ENCODE measurements at regions not wholly inside any gene's neighbourhood (a gene's known extent, or its start where the extent isn't known, plus 50 kb on each side); places are given as distances from the start of the nearest gene placed in this dataset.

GRCh38 chr4:58809948-58810347 is 1699.8 kb upstream of the IGFBP7 start:
- no peak for DNase-seq (ENCODE audit: low read depth, low spot score)
- H3K9me1 ChIP-seq (replicated peaks; ENCODE audit: control insufficient read depth, extremely low read depth, insufficient read depth, low read length) = no peaks in the 10 kb centered on the region
- H3K9me3 ChIP-seq (replicated peaks; ENCODE audit: control insufficient read depth, insufficient read depth, low read length) = no peaks in the 10 kb centered on the region
- dilution Hi-C loops (cut with MboI; ENCODE audit: extremely low pct_ligation_motif_present, low sequenced_read_pairs) = no loop called here
- intact Hi-C loops (cut with micrococcal nuclease) = no loop called here
- no peaks in the 10 kb centered on the region for H3K27me3 ChIP-seq (ENCODE audit: control insufficient read depth in 2 of 2, insufficient read depth in 2 of 2, low read length in 2 of 2)
- no peak overlapping the region for H3K4me2 ChIP-seq (ENCODE audit: insufficient read depth, low read length)
- H3K79me2 ChIP-seq (ENCODE audit: control insufficient read depth, insufficient read depth, low read length) = no peaks in the 10 kb centered on the region
- H3K9ac ChIP-seq (replicated peaks; ENCODE audit: extremely low read depth, insufficient read depth, low read length) = no peak overlapping the region
- no peak overlapping the region for H3K27ac ChIP-seq (ENCODE audit: insufficient read depth, low read depth, low read length)
- ChIA-PET CTCF (no interaction called here), POLR2A (no interaction called here)
- H3K4me1 ChIP-seq (ENCODE audit: control insufficient read depth, extremely low read depth, insufficient read depth, low read length) = no peaks in the 10 kb centered on the region
- H3K4me3 ChIP-seq (replicated peaks in 1 of 3; ENCODE audit: insufficient read depth in 1 of 3, low read depth in 1 of 3, low read length in 3 of 3) = no peak overlapping the region
- no peak for FAIRE-seq
- TF ChIP-seq MYC (IDR thresholded peaks at IDR 0.05; ENCODE audit: low read depth, low read length) = no peak
- no peak for TF ChIP-seq FOS (IDR thresholded peaks at IDR 0.05; ENCODE audit: borderline replicate concordance, insufficient read depth, low read length)
- no TSS peak for BruUV-seq (replicated peaks)
- H3K36me3 ChIP-seq (ENCODE audit: control insufficient read depth in 2 of 2, extremely low read depth in 1 of 2, insufficient read depth in 2 of 2, low read length in 2 of 2) = no peaks in the 10 kb centered on the region
- H2AFZ ChIP-seq (ENCODE audit: low read depth, low read length) = no peak overlapping the region
- no peaks in the 10 kb centered on the region for H4K20me1 ChIP-seq (replicated peaks; ENCODE audit: control insufficient read depth, extremely low read depth, insufficient read depth, low read length)

- Histone ChIP-seq H3K79me2 (ENCODE audit: control insufficient read depth, insufficient read depth, low read length) (no peaks in the 10 kb centered on the region), H2AFZ (ENCODE audit: low read depth, low read length) (no peak overlapping the region), H3K36me3 (ENCODE audit: control insufficient read depth in 2 of 2, extremely low read depth in 1 of 2, insufficient read depth in 2 of 2, low read length in 2 of 2) (no peaks in the 10 kb centered on the region), H3K9ac (replicated peaks; ENCODE audit: extremely low read depth, insufficient read depth, low read length) (no peak overlapping the region), H3K27ac (ENCODE audit: insufficient read depth, low read depth, low read length) (no peak overlapping the region), H3K4me2 (ENCODE audit: insufficient read depth, low read length) (no peak overlapping the region), H4K20me1 (replicated peaks; ENCODE audit: control insufficient read depth, extremely low read depth, insufficient read depth, low read length) (no peaks in the 10 kb centered on the region), H3K9me3 (replicated peaks; ENCODE audit: control insufficient read depth, insufficient read depth, low read length) (no peaks in the 10 kb centered on the region), H3K4me1 (ENCODE audit: control insufficient read depth, extremely low read depth, insufficient read depth, low read length) (no peaks in the 10 kb centered on the region), H3K9me1 (replicated peaks; ENCODE audit: control insufficient read depth, extremely low read depth, insufficient read depth, low read length) (no peaks in the 10 kb centered on the region), H3K4me3 (replicated peaks in 1 of 3; ENCODE audit: insufficient read depth in 1 of 3, low read depth in 1 of 3, low read length in 3 of 3) (no peak overlapping the region), H3K27me3 (ENCODE audit: control insufficient read depth in 2 of 2, insufficient read depth in 2 of 2, low read length in 2 of 2) (no peaks in the 10 kb centered on the region)
- no TSS peak for BruUV-seq (replicated peaks)
- CTCF ChIA-PET = no interaction called here
- dilution Hi-C loops (cut with MboI; ENCODE audit: extremely low pct_ligation_motif_present, low sequenced_read_pairs) (no loop called here), intact Hi-C loops (cut with micrococcal nuclease) (no loop called here)
- POLR2A ChIA-PET = no interaction called here
- no peak for DNase-seq (ENCODE audit: low read depth, low spot score)
- no peak for FAIRE-seq
- no peak for TF ChIP-seq MAX (IDR thresholded peaks at IDR 0.05; ENCODE audit: insufficient read depth, insufficient read length)
- no peak for TF ChIP-seq POLR2A (IDR thresholded peaks at IDR 0.05; ENCODE audit: low read depth, low read length)
- no peak for TF ChIP-seq GATA2 (IDR thresholded peaks at IDR 0.05; ENCODE audit: insufficient read depth, insufficient read length, low read depth, low read length)
- TF ChIP-seq FOS (IDR thresholded peaks at IDR 0.05; ENCODE audit: borderline replicate concordance, insufficient read depth, low read length) = no peak
- TF ChIP-seq MYC (IDR thresholded peaks at IDR 0.05; ENCODE audit: low read depth, low read length) = no peak
- no peak for TF ChIP-seq POLR2AphosphoS5 (IDR thresholded peaks at IDR 0.05; ENCODE audit: insufficient read depth, low read depth, low read length)
- no peak for TF ChIP-seq JUN (IDR thresholded peaks at IDR 0.05; ENCODE audit: borderline replicate concordance, insufficient read depth, insufficient read length, low read depth)
- TF ChIP-seq CTCF (IDR thresholded peaks at IDR 0.05; ENCODE audit: extremely low read depth in 1 of 2, insufficient read depth in 1 of 2, low read depth in 1 of 2, low read length in 2 of 2) = no peak
Measured at GRCh38 chr4:58809366-58809765, 1699.2 kb upstream of the IGFBP7 start.

Data from endothelial cell of umbilical vein (primary cell).